ENCODE measurements at regions not wholly inside any gene's neighbourhood (a gene's known extent, or its start where the extent isn't known, plus 50 kb on each side); places are given as distances from the start of the nearest gene placed in this dataset.
A peak's percentile ranks its signal among the peaks of the same experiment; 100 is the strongest.

DNA sequence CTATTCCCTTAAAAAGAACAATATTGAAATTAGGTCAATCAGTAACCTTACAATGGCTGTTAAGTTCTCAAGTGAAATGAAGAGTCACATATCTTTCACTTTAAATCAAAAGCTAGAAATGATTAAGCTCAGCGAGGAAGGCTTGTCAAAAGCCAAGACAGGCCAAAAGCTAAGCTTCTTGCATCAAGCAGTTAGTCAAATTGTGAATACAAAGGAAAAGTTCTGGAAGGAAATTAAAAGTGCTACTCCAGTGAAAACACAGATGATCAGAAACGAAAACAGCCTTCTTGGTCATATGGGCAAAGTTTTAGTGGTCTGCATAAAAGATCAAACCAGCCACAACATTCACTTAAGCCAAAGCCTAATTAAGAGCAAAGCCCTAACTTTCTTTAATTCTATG is 402.6 kb upstream of the ZEB2 start:
- peak overlapping the region; percentile 19 for H2BK120ac ChIP-seq (ENCODE audit: low read depth, low read length)
- no peak overlapping the region for H2BK5ac ChIP-seq (ENCODE audit: low read depth, low read length, poor library complexity, severe bottlenecking)
- H3K79me1 ChIP-seq (replicated peaks; ENCODE audit: low read length, poor library complexity, severe bottlenecking), result no peaks in the 10 kb centered on the region
- H2AK5ac ChIP-seq (ENCODE audit: low read length, severe bottlenecking), result no peak overlapping the region
- no peak overlapping the region for H3K23ac ChIP-seq (ENCODE audit: low read length in 2 of 2)
- H2AFZ ChIP-seq (ENCODE audit: low read depth, low read length), result no peak overlapping the region
- no peak for DNase-seq
- no peak overlapping the region for H3K14ac ChIP-seq (ENCODE audit: low read length in 2 of 2)
- H4K8ac ChIP-seq (ENCODE audit: low read length), result no peak overlapping the region
- no peak overlapping the region for H3K9ac ChIP-seq (ENCODE audit: low read length)
- no peak overlapping the region for H3K27ac ChIP-seq (ENCODE audit: low read length, poor library complexity, severe bottlenecking)
- no peaks in the 10 kb centered on the region for H3K36me3 ChIP-seq (ENCODE audit: control insufficient read depth in 1 of 2, insufficient read depth in 2 of 2, low read depth in 1 of 2, low read length in 2 of 2)
- no peak overlapping the region for H3K4me2 ChIP-seq (ENCODE audit: low read length, poor library complexity, severe bottlenecking)
- no peak overlapping the region for H2BK15ac ChIP-seq (ENCODE audit: low read depth, poor library complexity, severe bottlenecking)
- H3K4me1 ChIP-seq (ENCODE audit: control insufficient read depth, insufficient read depth, low read depth, low read length), result no peaks in the 10 kb centered on the region
- no peak overlapping the region for H3K4me3 ChIP-seq (ENCODE audit: insufficient read depth in 1 of 2, low read depth in 1 of 2, low read length in 2 of 2)
- no peak overlapping the region for H2BK12ac ChIP-seq (ENCODE audit: low read length in 2 of 2)
- H3K18ac ChIP-seq (ENCODE audit: low read depth in 1 of 2, low read length in 2 of 2), result no peak overlapping the region
- WGBS, result 96% methylated on average over 2 of the region's 2 CpGs
- H3K27me3 ChIP-seq (ENCODE audit: control insufficient read depth in 1 of 2, insufficient read depth in 1 of 2, low read length in 2 of 2), result no peaks in the 10 kb centered on the region
- no peak overlapping the region for H3K4ac ChIP-seq (ENCODE audit: low read depth in 1 of 2, low read length in 2 of 2)
- H4K91ac ChIP-seq (ENCODE audit: low read length), result no peak overlapping the region
- peaks cover 14% of the 10 kb centered on the region for H3K9me3 ChIP-seq (ENCODE audit: control insufficient read depth, low read length)

DNA sequence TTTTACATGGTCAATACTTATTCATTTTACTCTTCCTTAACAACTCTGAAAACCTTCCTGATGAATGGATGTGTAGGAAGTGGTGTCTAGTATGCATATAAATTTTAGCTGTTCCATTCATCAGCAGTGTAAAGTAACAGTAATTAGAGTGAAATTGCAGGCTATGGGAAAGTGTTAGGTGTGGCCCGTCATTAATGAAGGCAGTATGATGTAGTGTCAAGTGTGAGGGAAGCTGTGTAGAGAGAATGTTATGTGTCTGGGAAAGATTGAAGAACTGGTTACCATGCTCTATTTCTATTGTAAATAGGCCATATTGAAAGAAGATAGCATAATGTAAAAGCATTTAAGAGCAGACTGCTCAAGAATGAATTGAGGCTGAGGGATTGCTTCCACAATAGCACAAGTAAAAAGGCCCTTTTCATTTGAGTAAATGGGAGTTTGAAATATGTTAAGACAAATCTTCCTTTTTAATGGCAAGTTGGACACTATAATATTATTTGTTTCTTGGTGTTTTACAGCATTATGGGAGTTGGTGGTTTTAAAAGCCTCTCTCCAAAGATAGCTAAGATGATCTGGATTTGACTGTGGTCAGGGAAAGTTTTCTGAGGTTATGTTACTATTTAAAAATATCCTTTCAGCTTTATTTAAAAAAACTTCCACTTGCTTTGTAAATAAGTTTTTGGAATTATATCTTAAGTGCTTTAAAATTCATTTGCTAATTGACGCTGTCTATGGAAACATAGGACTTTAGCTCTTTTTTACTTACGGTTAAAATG is 401.0 kb upstream of the ZEB2 start:
- no peak overlapping the region for H3K4me3 ChIP-seq (ENCODE audit: insufficient read depth in 1 of 2, low read depth in 1 of 2, low read length in 2 of 2)
- no peak overlapping the region for H2BK120ac ChIP-seq (ENCODE audit: low read depth, low read length)
- no peak overlapping the region for H2BK12ac ChIP-seq (ENCODE audit: low read length in 2 of 2)
- no peak for DNase-seq
- no peak overlapping the region for H3K23ac ChIP-seq (ENCODE audit: low read length in 2 of 2)
- H2BK15ac ChIP-seq (ENCODE audit: low read depth, poor library complexity, severe bottlenecking), result no peak overlapping the region
- H4K91ac ChIP-seq (ENCODE audit: low read length), result no peak overlapping the region
- H3K79me1 ChIP-seq (replicated peaks; ENCODE audit: low read length, poor library complexity, severe bottlenecking), result no peaks in the 10 kb centered on the region
- no peaks in the 10 kb centered on the region for H3K36me3 ChIP-seq (ENCODE audit: control insufficient read depth in 1 of 2, insufficient read depth in 2 of 2, low read depth in 1 of 2, low read length in 2 of 2)
- no peak overlapping the region for H3K14ac ChIP-seq (ENCODE audit: low read length in 2 of 2)
- H3K9me3 ChIP-seq (ENCODE audit: control insufficient read depth, low read length), result peaks cover 14% of the 10 kb centered on the region
- H3K4me2 ChIP-seq (ENCODE audit: low read length, poor library complexity, severe bottlenecking), result no peak overlapping the region
- H3K9ac ChIP-seq (ENCODE audit: low read length), result no peak overlapping the region
- H3K4me1 ChIP-seq (ENCODE audit: control insufficient read depth, insufficient read depth, low read depth, low read length), result no peaks in the 10 kb centered on the region
- H2AFZ ChIP-seq (ENCODE audit: low read depth, low read length), result no peak overlapping the region
- H2BK5ac ChIP-seq (ENCODE audit: low read depth, low read length, poor library complexity, severe bottlenecking), result no peak overlapping the region
- H4K8ac ChIP-seq (ENCODE audit: low read length), result no peak overlapping the region
- H2AK5ac ChIP-seq (ENCODE audit: low read length, severe bottlenecking), result no peak overlapping the region
- no peak overlapping the region for H3K18ac ChIP-seq (ENCODE audit: low read depth in 1 of 2, low read length in 2 of 2)
- no peak overlapping the region for H3K4ac ChIP-seq (ENCODE audit: low read depth in 1 of 2, low read length in 2 of 2)
- H3K27ac ChIP-seq (ENCODE audit: low read length, poor library complexity, severe bottlenecking), result no peak overlapping the region
- whole genome bisulfite sequencing, result 92% methylated on average over 1 of the region's 3 CpGs
- no peaks in the 10 kb centered on the region for H3K27me3 ChIP-seq (ENCODE audit: control insufficient read depth in 1 of 2, insufficient read depth in 1 of 2, low read length in 2 of 2)

DNA sequence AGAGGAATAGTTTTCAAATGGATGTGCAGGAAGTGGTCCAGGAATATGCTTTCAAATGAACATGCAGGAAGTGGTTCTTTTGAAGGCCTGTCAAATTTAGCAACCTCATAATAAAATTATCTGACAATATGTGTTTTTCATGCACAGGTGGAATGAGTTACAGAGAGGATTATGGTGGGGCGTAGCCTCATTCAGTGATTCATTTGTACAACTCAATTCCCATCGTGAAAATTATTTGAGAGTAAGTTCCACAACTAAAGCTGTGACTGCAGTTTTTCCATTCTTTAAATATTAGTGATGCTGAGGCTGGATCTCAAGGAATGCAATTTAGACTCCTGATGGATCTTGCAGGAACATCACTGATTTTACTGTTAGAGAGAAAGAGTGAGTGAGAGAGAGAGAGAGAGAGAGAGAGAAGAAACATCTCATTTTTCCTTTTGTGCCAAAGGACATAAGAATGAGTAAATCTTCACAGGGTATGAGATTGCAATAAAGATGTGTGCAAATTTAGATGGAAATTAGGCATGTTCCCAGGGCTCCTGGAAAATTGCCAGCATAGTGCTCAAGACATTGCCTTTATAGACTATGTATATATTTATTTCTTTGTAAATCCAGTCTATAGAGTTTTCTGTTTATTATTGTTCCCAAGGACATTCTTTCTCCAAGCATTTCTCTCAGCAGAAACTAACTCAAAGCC is 394.9 kb upstream of the ZEB2 start:
- Histone ChIP-seq H4K8ac (ENCODE audit: low read length) (no peak overlapping the region), H3K9me3 (ENCODE audit: control insufficient read depth, low read length) (no peaks in the 10 kb centered on the region), H3K36me3 (ENCODE audit: control insufficient read depth in 1 of 2, insufficient read depth in 2 of 2, low read depth in 1 of 2, low read length in 2 of 2) (no peaks in the 10 kb centered on the region)

DNA sequence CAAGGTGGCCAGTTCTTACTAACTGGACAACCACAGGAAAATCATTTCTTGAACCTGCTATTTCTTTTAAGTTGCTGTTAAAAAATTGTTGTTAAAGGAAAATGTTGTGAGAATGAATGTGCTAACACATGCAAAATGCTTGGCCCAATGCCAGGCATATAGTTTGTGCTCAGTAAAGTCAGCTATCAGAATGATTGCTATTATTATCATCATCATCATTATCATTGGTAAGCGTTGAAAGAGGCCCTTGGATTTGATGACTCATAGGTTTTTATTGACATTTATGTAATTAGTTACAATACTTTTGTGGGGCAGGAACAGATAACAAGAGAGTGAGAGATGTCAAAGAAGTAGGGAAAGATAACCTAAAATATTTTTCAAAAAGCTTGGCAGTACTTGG is 394.2 kb upstream of the ZEB2 start:
- no peak overlapping the region for H3K23ac ChIP-seq (ENCODE audit: low read length in 2 of 2)
- H3K79me1 ChIP-seq (replicated peaks; ENCODE audit: low read length, poor library complexity, severe bottlenecking), result no peaks in the 10 kb centered on the region
- no peaks in the 10 kb centered on the region for H3K9me3 ChIP-seq (ENCODE audit: control insufficient read depth, low read length)
- no peak overlapping the region for H2BK15ac ChIP-seq (ENCODE audit: low read depth, poor library complexity, severe bottlenecking)
- no peak overlapping the region for H3K4ac ChIP-seq (ENCODE audit: low read depth in 1 of 2, low read length in 2 of 2)
- no peak for DNase-seq
- H4K91ac ChIP-seq (ENCODE audit: low read length), result no peak overlapping the region
- H3K9ac ChIP-seq (ENCODE audit: low read length), result no peak overlapping the region
- H3K4me3 ChIP-seq (ENCODE audit: insufficient read depth in 1 of 2, low read depth in 1 of 2, low read length in 2 of 2), result no peak overlapping the region
- no peak overlapping the region for H2AFZ ChIP-seq (ENCODE audit: low read depth, low read length)
- no peaks in the 10 kb centered on the region for H3K27me3 ChIP-seq (ENCODE audit: control insufficient read depth in 1 of 2, insufficient read depth in 1 of 2, low read length in 2 of 2)
- no peaks in the 10 kb centered on the region for H3K36me3 ChIP-seq (ENCODE audit: control insufficient read depth in 1 of 2, insufficient read depth in 2 of 2, low read depth in 1 of 2, low read length in 2 of 2)
- H3K27ac ChIP-seq (ENCODE audit: low read length, poor library complexity, severe bottlenecking), result no peak overlapping the region
- no peak overlapping the region for H3K18ac ChIP-seq (ENCODE audit: low read depth in 1 of 2, low read length in 2 of 2)
- H2BK12ac ChIP-seq (ENCODE audit: low read length in 2 of 2), result no peak overlapping the region
- no peak overlapping the region for H3K4me2 ChIP-seq (ENCODE audit: low read length, poor library complexity, severe bottlenecking)
- H2BK120ac ChIP-seq (ENCODE audit: low read depth, low read length), result no peak overlapping the region
- H4K8ac ChIP-seq (ENCODE audit: low read length), result no peak overlapping the region
- no peaks in the 10 kb centered on the region for H3K4me1 ChIP-seq (ENCODE audit: control insufficient read depth, insufficient read depth, low read depth, low read length)
- no peak overlapping the region for H2BK5ac ChIP-seq (ENCODE audit: low read depth, low read length, poor library complexity, severe bottlenecking)
- no peak overlapping the region for H2AK5ac ChIP-seq (ENCODE audit: low read length, severe bottlenecking)
- WGBS, result 63% methylated on average over 1 of the region's 1 CpG
- H3K14ac ChIP-seq (ENCODE audit: low read length in 2 of 2), result no peak overlapping the region

More for the DNA sequence above, 394.9 kb upstream of the ZEB2 start:
- H2BK12ac ChIP-seq (ENCODE audit: low read length in 2 of 2), result no peak overlapping the region
- H3K27me3 ChIP-seq (ENCODE audit: control insufficient read depth in 1 of 2, insufficient read depth in 1 of 2, low read length in 2 of 2), result no peaks in the 10 kb centered on the region
- WGBS, result no CpG with 5 or more reads among the region's 2 CpGs
- H3K4me2 ChIP-seq (ENCODE audit: low read length, poor library complexity, severe bottlenecking), result no peak overlapping the region
- no peak overlapping the region for H3K27ac ChIP-seq (ENCODE audit: low read length, poor library complexity, severe bottlenecking)
- H3K4me3 ChIP-seq (ENCODE audit: insufficient read depth in 1 of 2, low read depth in 1 of 2, low read length in 2 of 2), result no peak overlapping the region
- no peak overlapping the region for H4K91ac ChIP-seq (ENCODE audit: low read length)
- no peak overlapping the region for H2AFZ ChIP-seq (ENCODE audit: low read depth, low read length)
- no peaks in the 10 kb centered on the region for H3K4me1 ChIP-seq (ENCODE audit: control insufficient read depth, insufficient read depth, low read depth, low read length)
- no peak overlapping the region for H2BK15ac ChIP-seq (ENCODE audit: low read depth, poor library complexity, severe bottlenecking)
- no peak overlapping the region for H2AK5ac ChIP-seq (ENCODE audit: low read length, severe bottlenecking)
- no peak overlapping the region for H3K9ac ChIP-seq (ENCODE audit: low read length)
- H3K79me1 ChIP-seq (replicated peaks; ENCODE audit: low read length, poor library complexity, severe bottlenecking), result no peaks in the 10 kb centered on the region
- no peak overlapping the region for H3K14ac ChIP-seq (ENCODE audit: low read length in 2 of 2)
- no peak for DNase-seq
- H3K4ac ChIP-seq (ENCODE audit: low read depth in 1 of 2, low read length in 2 of 2), result no peak overlapping the region
- no peak overlapping the region for H3K18ac ChIP-seq (ENCODE audit: low read depth in 1 of 2, low read length in 2 of 2)
- no peak overlapping the region for H2BK5ac ChIP-seq (ENCODE audit: low read depth, low read length, poor library complexity, severe bottlenecking)
- H2BK120ac ChIP-seq (ENCODE audit: low read depth, low read length), result no peak overlapping the region
- H3K23ac ChIP-seq (ENCODE audit: low read length in 2 of 2), result no peak overlapping the region
